GM19463 (cell line): ENCODE measurements at regions not wholly inside any gene's neighbourhood (a gene's known extent, or its start where the extent isn't known, plus 50 kb on each side); places are given as distances from the start of the nearest gene placed in this dataset.

ENCODE experiments used
- ATAC-seq: cut with Tn5 transposase; IDR thresholded peaks from one replicate; pipeline ENCODE4 v1.9.1; 2021; ENCODE audit warnings: mild to moderate bottlenecking, moderate library complexity; ENCODE audit not compliant: unreplicated experiment

GRCh38 chr4:60117726-60118323, 1082.3 kb upstream of the ADGRL3 start:
- no peak for ATAC-seq

- ATAC-seq = no peak
Measured at GRCh38 chr4:60122820-60123219, 1077.3 kb upstream of the ADGRL3 start.

- ATAC-seq = no peak
Measured at GRCh38 chr4:60128888-60129287, 1071.2 kb upstream of the ADGRL3 start.

DNA sequence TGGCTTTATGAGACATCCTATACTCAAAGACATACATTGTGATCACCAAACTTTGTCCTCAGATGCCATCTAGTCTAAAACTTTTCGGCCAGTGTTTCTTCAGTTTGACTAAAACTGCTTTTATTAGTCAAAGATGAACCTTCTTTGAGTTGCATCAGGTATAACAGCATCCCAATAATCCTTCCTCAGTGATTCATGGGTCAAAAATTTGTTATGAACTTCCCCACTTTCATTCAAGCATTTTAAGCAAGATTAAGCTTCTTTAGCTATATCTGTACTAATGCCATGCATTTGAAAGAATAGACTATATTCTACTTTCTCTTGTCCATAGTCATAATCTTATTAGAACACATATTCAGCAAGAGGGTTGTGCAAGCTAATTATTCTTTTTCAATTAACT, 1070.4 kb upstream of the ADGRL3 start:
- no peak for ATAC-seq

- ATAC-seq = no peak
Measured at GRCh38 chr4:60133375-60133774, 1066.8 kb upstream of the ADGRL3 start.

GRCh38 chr4:60134099-60134498, 1066.0 kb upstream of the ADGRL3 start:
- ATAC-seq = no peak

DNA sequence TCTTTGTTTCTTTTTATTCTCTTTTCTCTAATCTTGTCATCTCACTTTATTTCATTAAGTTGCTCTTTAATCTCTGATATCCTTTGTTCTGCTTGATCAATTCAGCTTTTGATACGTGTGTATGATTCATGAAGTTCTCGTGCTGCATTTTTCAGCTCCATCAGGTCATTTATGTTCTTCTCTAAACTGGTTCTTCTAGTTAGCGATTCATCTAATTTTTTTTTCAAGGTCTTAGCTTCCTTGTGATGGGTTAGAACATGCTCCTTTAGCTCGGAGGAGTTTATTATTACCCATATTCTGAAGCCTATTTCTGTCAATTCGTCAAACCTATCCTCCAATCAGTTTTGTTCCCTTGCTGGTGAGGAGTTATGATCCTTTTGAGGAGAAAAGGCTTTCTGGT, 1045.0 kb upstream of the ADGRL3 start:
- ATAC-seq = no peak

- no peak for ATAC-seq
Measured at GRCh38 chr4:60173103-60173502, 1027.0 kb upstream of the ADGRL3 start.

DNA sequence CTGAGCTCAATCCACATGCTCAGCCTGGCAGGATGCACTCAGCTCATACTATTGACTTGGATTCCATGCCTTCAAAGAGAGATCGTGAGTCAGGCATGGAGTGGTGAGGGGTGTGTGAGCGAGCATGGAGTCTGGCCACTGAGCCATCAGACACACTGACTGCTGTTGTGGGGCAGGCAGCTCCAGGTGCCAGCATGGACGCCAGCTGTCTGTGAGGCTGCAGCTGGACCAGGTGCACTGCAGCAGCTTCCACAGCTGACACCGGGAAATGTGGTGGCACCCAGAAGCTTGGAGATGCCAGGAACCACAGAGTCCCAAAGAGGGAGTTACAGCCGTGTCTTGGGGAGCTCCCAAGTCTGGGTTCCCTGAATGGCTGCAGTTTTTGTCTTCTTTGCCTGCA, 1026.4 kb upstream of the ADGRL3 start:
- no peak for ATAC-seq

- no peak for ATAC-seq
Measured at GRCh38 chr4:60175241-60175640, 1024.9 kb upstream of the ADGRL3 start.

- no peak for ATAC-seq
Measured at GRCh38 chr4:60187428-60187827, 1012.7 kb upstream of the ADGRL3 start.

DNA sequence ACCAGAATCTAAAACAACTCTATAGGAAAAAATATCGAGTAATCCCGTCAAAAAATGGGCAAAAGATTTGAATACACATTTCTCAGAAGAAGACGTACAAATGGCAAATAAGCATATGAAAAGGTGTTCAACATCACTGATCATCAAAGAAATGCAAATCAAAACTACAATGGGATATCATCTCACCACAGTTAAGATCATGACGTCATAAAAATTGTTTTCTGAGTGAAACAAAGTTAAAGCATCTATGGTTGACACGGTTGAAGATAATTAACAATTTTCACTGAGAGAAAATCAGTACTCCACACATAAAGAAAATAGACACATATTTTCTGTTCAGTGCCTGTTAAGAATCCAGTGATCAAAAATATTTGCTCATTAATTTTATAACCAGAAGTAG, 1010.8 kb upstream of the ADGRL3 start:
- no peak for ATAC-seq

- ATAC-seq = no peak
Measured at GRCh38 chr4:60194214-60194613, 1005.9 kb upstream of the ADGRL3 start.

DNA sequence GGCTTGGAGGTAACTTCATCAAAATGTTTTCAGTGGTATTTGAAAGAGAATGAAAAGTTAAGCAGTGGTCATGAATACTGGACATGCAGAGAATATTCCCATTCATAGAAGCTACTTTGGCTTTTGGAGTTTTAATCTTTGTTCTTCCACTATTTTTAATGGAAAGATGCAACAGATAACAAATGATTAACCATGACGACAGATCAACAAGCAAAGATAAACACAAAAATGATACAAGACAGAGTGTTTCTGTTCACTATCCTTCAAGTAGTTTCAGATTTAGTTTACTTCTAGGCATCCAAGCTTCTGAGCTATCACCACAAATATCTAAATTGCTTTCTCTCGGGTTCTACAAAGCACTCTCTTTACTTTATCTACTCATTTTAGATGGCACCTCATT, 1004.9 kb upstream of the ADGRL3 start:
- ATAC-seq = no peak

- ATAC-seq = peak; percentile 81
Measured at GRCh38 chr4:60201052-60201673, 999.0 kb upstream of the ADGRL3 start.

DNA sequence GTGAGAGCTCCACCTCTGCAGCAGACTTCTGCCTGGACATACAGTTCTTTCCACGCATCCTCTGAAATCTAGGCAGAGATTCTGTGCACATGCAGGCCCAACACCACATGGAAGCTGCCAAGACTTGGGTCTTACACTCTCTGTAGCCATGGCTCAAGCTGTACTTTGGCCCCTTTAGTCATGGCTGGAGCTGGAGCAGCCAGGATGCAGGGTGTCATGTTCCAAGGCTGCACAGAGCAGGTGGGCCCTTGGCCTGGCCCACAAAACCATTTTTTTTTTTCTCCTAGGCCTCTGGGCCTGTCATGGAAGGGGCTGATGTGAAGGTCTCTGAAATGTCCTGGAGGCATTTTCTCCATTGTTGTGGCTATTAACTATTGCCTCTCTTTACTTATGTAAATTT, 990.5 kb upstream of the ADGRL3 start:
- no peak for ATAC-seq

- no peak for ATAC-seq
Measured at GRCh38 chr4:60215906-60216305, 984.2 kb upstream of the ADGRL3 start.

- no peak for ATAC-seq
Measured at GRCh38 chr4:60216752-60217151, 983.4 kb upstream of the ADGRL3 start.

GRCh38 chr4:60221866-60222265, 978.3 kb upstream of the ADGRL3 start:
- no peak for ATAC-seq

- ATAC-seq = no peak
Measured at GRCh38 chr4:60223208-60223923, 976.8 kb upstream of the ADGRL3 start.

- no peak for ATAC-seq
Measured at GRCh38 chr4:60241866-60242265, 958.3 kb upstream of the ADGRL3 start.

GRCh38 chr4:60249784-60250183, 950.3 kb upstream of the ADGRL3 start:
- ATAC-seq = no peak
